ENCODE measurements at regions not wholly inside any gene's neighbourhood (a gene's known extent, or its start where the extent isn't known, plus 50 kb on each side); places are given as distances from the start of the nearest gene placed in this dataset.

DNA sequence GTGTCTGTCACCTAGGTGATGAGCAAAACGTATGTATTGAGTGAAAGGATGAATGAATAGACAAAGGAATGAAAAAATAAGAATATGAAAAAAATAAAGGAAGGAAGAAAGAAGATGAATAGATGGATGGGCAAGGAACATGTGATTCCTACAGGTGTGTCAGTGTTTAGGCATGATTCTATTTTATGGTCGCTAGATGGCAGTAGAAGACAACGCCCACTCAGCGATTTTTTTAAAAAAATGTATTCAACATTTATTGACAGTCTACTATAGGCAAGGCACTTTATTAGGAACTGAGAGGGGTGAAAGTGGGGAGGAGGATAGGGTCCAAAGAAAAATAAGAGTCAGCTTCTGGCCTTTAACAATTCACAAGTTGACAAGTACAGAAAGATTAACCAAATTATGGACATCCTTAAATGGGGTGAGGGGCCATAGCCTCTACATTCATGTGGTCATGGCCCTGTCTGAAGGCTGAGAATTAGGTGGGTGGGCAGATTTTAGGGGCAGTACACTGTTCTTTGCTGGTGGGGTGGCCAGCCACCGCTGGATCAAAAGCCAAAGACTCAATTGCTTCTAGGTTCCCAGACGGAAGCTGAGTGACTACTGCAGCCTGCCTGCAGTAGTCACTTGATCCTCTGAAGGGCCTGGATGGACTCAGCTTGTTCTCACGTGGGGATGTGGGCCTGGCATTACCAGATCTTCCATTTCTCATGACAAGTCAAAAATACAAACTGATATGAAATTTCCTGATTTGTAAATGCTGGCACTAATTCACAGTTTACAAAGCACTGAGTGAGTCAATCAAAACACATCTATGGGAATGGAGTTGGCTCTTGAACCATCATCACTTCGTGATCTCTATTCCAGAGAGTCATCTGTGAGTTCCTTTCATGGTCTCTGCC is 83.9 kb downstream of the FASLG start:
- Mint-ChIP-seq H3K9me3 (no peaks in the 10 kb centered on the region), H3K27me3 (peaks cover 4% of the 10 kb centered on the region), H3K4me1 (peaks cover 34% of the 10 kb centered on the region), H3K36me3 (ENCODE audit: low read depth) (no peaks in the 10 kb centered on the region), H3K27ac (no peak overlapping the region), H3K4me3 (no peak overlapping the region)
- ChIA-PET CTCF (interaction anchor here (0.6 to 7.0 kb wide), 24 partner anchors 10 to 1195 kb away, joined by 3 to 249 read pairs (median 3); partner anchors contain the start of genes CENPL, DARS2 and TNFSF4), POLR2A (interaction anchor here (0.6 to 1.7 kb wide), 3 partner anchors 76 to 688 kb away, joined by 3 to 7 read pairs (median 4); no protein-coding TSS in a partner anchor)
- no peak for ATAC-seq (ENCODE audit: low read depth)
- intact Hi-C loops (cut with micrococcal nuclease): loop anchor here (1.0 to 10.0 kb wide), 7 partner anchors 372 to 1984 kb away; no protein-coding TSS in a partner anchor
- no peak for DNase-seq
- no peak for TF ChIP-seq CTCF (IDR thresholded peaks at IDR 0.05)

GRCh38 chr1:172745014-172745413 is 86.1 kb downstream of the FASLG start:
- CTCF ChIA-PET: interaction anchor here (0.6 to 7.0 kb wide), 43 partner anchors 11 to 1473 kb away, joined by 3 to 249 read pairs (median 4); partner anchors contain the start of genes CENPL, DARS2, PRDX6 and TNFSF4
- peaks cover 34% of the 10 kb centered on the region for H3K4me1 Mint-ChIP-seq
- POLR2A ChIA-PET: interaction anchor here (0.6 to 3.1 kb wide), 15 partner anchors 9 to 1423 kb away, joined by 3 to 35 read pairs (median 4); partner anchors contain the start of genes CENPL, DARS2, GAS5 and PRDX6
- H3K9me3 Mint-ChIP-seq: no peaks in the 10 kb centered on the region
- H3K27ac Mint-ChIP-seq: peak overlapping the region; percentile 43
- DNase-seq: no peak
- peak; percentile 86 for ATAC-seq (ENCODE audit: low read depth)
- no peaks in the 10 kb centered on the region for H3K36me3 Mint-ChIP-seq (ENCODE audit: low read depth)
- peak; percentile 42 for TF ChIP-seq CTCF (IDR thresholded peaks at IDR 0.05)
- intact Hi-C loops (cut with micrococcal nuclease): loop anchor here (1.0 to 10.0 kb wide), 15 partner anchors 33 to 1999 kb away; partner anchors contain the start of genes CENPL, DARS2 and KLHL20
- H3K27me3 Mint-ChIP-seq: peaks cover 4% of the 10 kb centered on the region
- no peak overlapping the region for H3K4me3 Mint-ChIP-seq

DNA sequence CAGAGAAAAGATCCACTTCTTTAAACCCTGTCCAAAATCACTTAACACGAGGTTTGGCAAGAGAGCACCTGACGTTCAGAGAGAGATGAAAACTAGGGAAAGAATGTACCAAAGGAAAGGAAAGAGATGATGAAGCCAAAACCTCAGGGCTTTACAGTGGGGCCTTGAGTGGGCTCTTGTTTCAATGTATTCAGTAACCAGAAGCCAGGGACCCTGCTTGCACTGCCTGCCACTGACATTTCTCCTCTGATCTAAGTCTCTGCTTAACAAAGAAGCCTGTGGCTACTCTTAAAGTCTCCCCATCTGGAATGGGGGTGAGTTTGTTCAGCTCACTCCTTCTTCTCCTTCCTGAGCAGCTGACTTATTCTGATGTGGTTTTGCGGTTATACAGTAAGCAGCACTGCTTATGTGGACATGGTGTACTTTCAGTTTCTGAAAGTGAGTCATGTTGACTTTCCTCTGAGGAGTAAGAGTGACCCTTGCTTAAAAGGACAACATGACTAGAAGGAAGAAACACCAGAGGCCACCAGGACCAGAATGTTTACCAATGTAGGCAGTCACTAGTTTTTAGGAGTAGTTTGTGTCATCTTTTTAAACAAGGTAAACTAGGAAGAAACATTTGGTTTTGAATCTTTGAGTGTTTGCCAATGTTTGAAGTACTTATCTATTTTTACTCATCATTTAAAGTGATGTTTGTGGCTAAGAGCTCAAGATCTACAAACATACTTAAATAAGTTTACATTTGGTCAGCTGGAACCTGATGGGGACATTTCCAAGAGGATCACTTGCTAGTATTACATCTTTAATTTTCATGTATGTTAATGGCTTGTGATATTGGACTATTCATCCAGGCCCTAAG is 87.4 kb downstream of the FASLG start:
- peaks cover 3% of the 10 kb centered on the region for H3K27me3 Mint-ChIP-seq
- no peak for TF ChIP-seq CTCF (IDR thresholded peaks at IDR 0.05)
- ATAC-seq (ENCODE audit: low read depth) (peak; percentile 70), DNase-seq (no peak)
- peak overlapping the region; percentile 69 for H3K27ac Mint-ChIP-seq
- H3K4me1 Mint-ChIP-seq: peaks cover 34% of the 10 kb centered on the region
- no peaks in the 10 kb centered on the region for H3K9me3 Mint-ChIP-seq
- POLR2A ChIA-PET: interaction anchor here (0.5 to 3.1 kb wide), 9 partner anchors 73 to 1276 kb away, joined by 3 to 35 read pairs (median 4); partner anchors contain the start of genes CENPL, DARS2, PRDX6 and RC3H1
- intact Hi-C loops (cut with micrococcal nuclease): loop anchor here (1.0 to 10.0 kb wide), 6 partner anchors 8 to 1411 kb away; no protein-coding TSS in a partner anchor
- CTCF ChIA-PET: interaction anchor here (0.6 to 7.0 kb wide), 11 partner anchors 12 to 1078 kb away, joined by 3 to 249 read pairs (median 9); partner anchors contain the start of genes CENPL, DARS2 and TNFSF4
- no peak overlapping the region for H3K4me3 Mint-ChIP-seq
- no peaks in the 10 kb centered on the region for H3K36me3 Mint-ChIP-seq (ENCODE audit: low read depth)

GRCh38 chr1:172748201-172748600 is 89.3 kb downstream of the FASLG start:
- TF ChIP-seq CTCF (IDR thresholded peaks at IDR 0.05): no peak
- Mint-ChIP-seq H3K27ac (no peak overlapping the region), H3K4me3 (no peak overlapping the region), H3K36me3 (ENCODE audit: low read depth) (no peaks in the 10 kb centered on the region), H3K9me3 (no peaks in the 10 kb centered on the region), H3K27me3 (no peaks in the 10 kb centered on the region), H3K4me1 (peaks cover 31% of the 10 kb centered on the region)
- ATAC-seq (ENCODE audit: low read depth) (no peak), DNase-seq (no peak)
- ChIA-PET CTCF (interaction anchor here (1.0 kb wide), 1 partner anchor 454 kb away, joined by 3 read pairs; no protein-coding TSS in a partner anchor), POLR2A (no interaction called here)
- intact Hi-C loops (cut with micrococcal nuclease): loop anchor here (10.0 kb wide), 3 partner anchors 367 to 1217 kb away; no protein-coding TSS in a partner anchor

Measured in activated B cell treated with CpG ODN at 0.5 μM for 24 hours (primary cell).